Hepatocyte (in vitro differentiated cells): ENCODE measurements at regions not wholly inside any gene's neighbourhood (a gene's known extent, or its start where the extent isn't known, plus 50 kb on each side); places are given as distances from the start of the nearest gene placed in this dataset.

Experiments used
- DNase-seq: peaks from one replicate; pipeline ENCODE4 v3.0.0-alpha.2; 2016; ENCODE audit warnings: low spot score
- H2AFZ ChIP-seq: fragments of 200-600 bp; sonication (generic); 2 replicates; pipeline ENCODE4 v1.6.0; 2016; ENCODE audit warnings: antibody characterized with exemption, mild to moderate bottlenecking
- H3K27ac ChIP-seq: fragments of 200-600 bp; sonication (generic); 2 replicates; pipeline ENCODE4 v1.5.1; 2016; ENCODE audit warnings: mild to moderate bottlenecking
- H3K27me3 ChIP-seq: fragments of 200-600 bp; sonication (generic); 2 replicates; pipeline ENCODE4 v1.6.1; 2016
- H3K36me3 ChIP-seq: fragments of 200-600 bp; sonication (generic); replicated peaks from 2 replicates; pipeline ENCODE4 v1.5.1; 2016; ENCODE audit warnings: low read depth; ENCODE audit not compliant: insufficient read depth
- H3K4me1 ChIP-seq: fragments of 200-600 bp; sonication (generic); 2 replicates; pipeline ENCODE4 v1.5.1; 2016; ENCODE audit warnings: mild to moderate bottlenecking, moderate library complexity; ENCODE audit not compliant: insufficient read depth
- H3K4me2 ChIP-seq: fragments of 200-600 bp; sonication (generic); 2 replicates; pipeline ENCODE4 v1.6.0; 2016
- H3K4me3 ChIP-seq: fragments of 200-600 bp; sonication (generic); 2 replicates; pipeline ENCODE4 v1.5.1; 2016; ENCODE audit warnings: mild to moderate bottlenecking
- H3K79me2 ChIP-seq: fragments of 200-600 bp; sonication (generic); 2 replicates; pipeline ENCODE4 v1.6.0; 2017; ENCODE audit warnings: mild to moderate bottlenecking
- H3K9me2 ChIP-seq: fragments of 200-600 bp; sonication (generic); replicated peaks from 2 replicates; pipeline ENCODE4 v1.6.0; 2017; ENCODE audit warnings: mild to moderate bottlenecking; ENCODE audit not compliant: insufficient read depth
- H3K9me3 ChIP-seq: fragments of 200-600 bp; sonication (generic); 2 replicates; pipeline ENCODE4 v1.5.1; 2016; ENCODE audit warnings: low read depth, mild to moderate bottlenecking
- H4K20me1 ChIP-seq: fragments of 200-600 bp; sonication (generic); 2 replicates; pipeline ENCODE4 v1.6.0; 2016; ENCODE audit warnings: mild to moderate bottlenecking; ENCODE audit not compliant: insufficient read depth, poor library complexity, severe bottlenecking
- EZH2 ChIP-seq: fragments of 200-600 bp; sonication (generic); IDR thresholded peaks from 2 replicates; pipeline ENCODE4 v1.6.1; 2016; ENCODE audit warnings: antibody characterized with exemption, mild to moderate bottlenecking, borderline replicate concordance
- EZH2phosphoT487 ChIP-seq: fragments of 200-600 bp; sonication (generic); IDR thresholded peaks from one replicate; pipeline ENCODE4 v1.6.1; 2018; ENCODE audit warnings: antibody characterized with exemption, mild to moderate bottlenecking, low read depth, moderate library complexity; ENCODE audit not compliant: unreplicated experiment, severe bottlenecking
- WGBS: methylation state at CpG from one replicate; pipeline ENCODE4 v1.1.6; 2016; ENCODE audit warnings: low lambda C conversion rate; ENCODE audit errors: missing lambda C conversion rate; 5-methylcytosine and 5-hydroxymethylcytosine counted together
- TF ChIP-seq, protein P1 (sequence below): fragments of 200-600 bp; sonication (generic); IDR thresholded peaks from 2 replicates; pipeline ENCODE4 v1.5.1; 2016; ENCODE audit warnings: antibody characterized with exemption, mild to moderate bottlenecking; ENCODE audit not compliant: poor library complexity

DNA sequence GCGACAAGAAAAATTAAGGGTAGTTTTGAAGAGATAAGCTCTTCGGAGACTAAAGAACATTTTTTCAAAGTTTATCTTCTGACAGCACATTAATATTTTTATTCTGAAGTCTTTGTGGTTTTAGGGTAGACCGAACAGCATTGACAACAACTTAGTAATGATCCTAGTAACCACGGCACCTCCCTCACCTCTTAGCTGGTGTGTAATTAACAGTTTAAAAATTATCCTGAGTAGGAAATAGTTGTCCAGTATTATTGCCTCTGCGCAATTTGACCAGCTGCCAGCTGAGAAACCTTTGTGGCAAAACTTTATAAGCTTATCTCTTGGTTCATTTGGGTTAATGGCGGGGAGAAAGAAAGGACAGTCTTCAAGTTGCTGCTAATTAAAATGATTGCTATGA lies 213.6 kb downstream of the CBLL2 start:
- no peak overlapping the region for H2AFZ ChIP-seq
- H4K20me1 ChIP-seq = no peaks in the 10 kb centered on the region
- no peaks in the 10 kb centered on the region for H3K36me3 ChIP-seq
- WGBS = 74% methylated on average over 6 of the region's 6 CpGs
- H3K9me3 ChIP-seq = no peaks in the 10 kb centered on the region
- no peaks in the 10 kb centered on the region for H3K4me1 ChIP-seq
- TF ChIP-seq EZH2 = no peak
- TF ChIP-seq, protein P1, sequence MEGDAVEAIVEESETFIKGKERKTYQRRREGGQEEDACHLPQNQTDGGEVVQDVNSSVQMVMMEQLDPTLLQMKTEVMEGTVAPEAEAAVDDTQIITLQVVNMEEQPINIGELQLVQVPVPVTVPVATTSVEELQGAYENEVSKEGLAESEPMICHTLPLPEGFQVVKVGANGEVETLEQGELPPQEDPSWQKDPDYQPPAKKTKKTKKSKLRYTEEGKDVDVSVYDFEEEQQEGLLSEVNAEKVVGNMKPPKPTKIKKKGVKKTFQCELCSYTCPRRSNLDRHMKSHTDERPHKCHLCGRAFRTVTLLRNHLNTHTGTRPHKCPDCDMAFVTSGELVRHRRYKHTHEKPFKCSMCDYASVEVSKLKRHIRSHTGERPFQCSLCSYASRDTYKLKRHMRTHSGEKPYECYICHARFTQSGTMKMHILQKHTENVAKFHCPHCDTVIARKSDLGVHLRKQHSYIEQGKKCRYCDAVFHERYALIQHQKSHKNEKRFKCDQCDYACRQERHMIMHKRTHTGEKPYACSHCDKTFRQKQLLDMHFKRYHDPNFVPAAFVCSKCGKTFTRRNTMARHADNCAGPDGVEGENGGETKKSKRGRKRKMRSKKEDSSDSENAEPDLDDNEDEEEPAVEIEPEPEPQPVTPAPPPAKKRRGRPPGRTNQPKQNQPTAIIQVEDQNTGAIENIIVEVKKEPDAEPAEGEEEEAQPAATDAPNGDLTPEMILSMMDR = no peak
- TF ChIP-seq EZH2phosphoT487 = no peak
- no peak overlapping the region for H3K4me3 ChIP-seq
- no peak for DNase-seq
- H3K79me2 ChIP-seq = no peaks in the 10 kb centered on the region
- H3K9me2 ChIP-seq = no peaks in the 10 kb centered on the region
- no peaks in the 10 kb centered on the region for H3K27me3 ChIP-seq
- H3K4me2 ChIP-seq = no peak overlapping the region
- no peak overlapping the region for H3K27ac ChIP-seq

DNA sequence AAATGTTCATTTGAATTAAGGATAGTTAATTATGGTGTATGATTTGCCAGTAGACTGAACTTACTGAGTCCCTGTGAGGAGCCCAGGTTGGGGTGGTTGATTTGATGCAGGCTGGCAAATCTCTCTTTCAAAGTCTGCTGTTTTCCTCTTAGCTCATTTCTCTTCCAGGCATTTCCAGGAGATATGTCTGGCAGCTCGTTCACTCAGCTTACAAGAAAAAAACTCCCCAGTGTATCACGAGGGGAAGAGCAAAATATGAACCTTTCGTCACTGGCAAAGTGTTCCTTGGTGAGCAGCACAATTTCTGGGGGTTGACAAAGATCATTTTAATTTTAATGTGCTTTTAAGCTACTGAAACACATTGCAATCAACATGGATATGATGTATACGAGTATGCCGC lies 244.2 kb downstream of the CBLL2 start:
- TF ChIP-seq EZH2phosphoT487 (no peak), EZH2 (no peak)
- TF ChIP-seq, protein P1 = no peak
- Histone ChIP-seq H3K27me3 (no peaks in the 10 kb centered on the region), H3K4me2 (no peak overlapping the region), H3K36me3 (no peaks in the 10 kb centered on the region), H3K4me3 (no peak overlapping the region), H3K9me3 (no peaks in the 10 kb centered on the region), H4K20me1 (no peaks in the 10 kb centered on the region), H3K9me2 (no peaks in the 10 kb centered on the region), H3K27ac (no peak overlapping the region), H3K79me2 (no peaks in the 10 kb centered on the region), H2AFZ (no peak overlapping the region), H3K4me1 (no peaks in the 10 kb centered on the region)
- WGBS = 49% methylated on average over 5 of the region's 5 CpGs
- no peak for DNase-seq

DNA sequence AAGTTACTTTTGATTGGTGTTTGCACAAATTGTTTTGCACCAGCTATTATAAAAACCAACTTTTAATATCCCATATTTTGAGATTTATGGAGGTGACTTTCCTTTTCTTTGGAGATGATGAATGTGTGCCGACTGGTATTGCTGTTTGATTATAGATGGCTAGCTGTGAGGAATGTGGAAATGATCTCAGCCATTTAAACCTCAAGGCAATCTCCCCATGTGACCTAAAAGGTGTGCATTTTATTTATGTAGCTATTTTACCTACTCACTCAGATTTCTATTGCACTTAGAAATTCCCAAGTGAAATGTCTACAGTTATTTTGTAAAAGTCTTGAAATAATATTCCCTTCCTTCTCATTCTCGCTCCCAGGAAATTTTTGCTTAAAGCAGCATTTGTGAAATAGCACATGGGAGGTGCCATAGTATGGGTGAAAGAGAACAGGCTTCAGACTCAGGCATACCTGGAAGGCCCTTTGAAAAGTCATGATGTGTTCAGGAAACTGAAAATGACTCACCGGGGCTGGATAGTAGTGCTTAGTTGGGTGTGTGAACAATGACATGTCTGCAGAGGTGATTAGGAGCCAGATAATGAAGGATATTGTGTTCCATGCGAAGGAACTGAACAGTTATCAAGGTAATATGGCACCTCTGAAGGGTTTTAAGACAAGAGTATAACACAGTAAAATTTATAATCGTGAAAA lies 247.6 kb downstream of the CBLL2 start:
- Histone ChIP-seq H3K36me3 (no peaks in the 10 kb centered on the region), H3K4me2 (no peak overlapping the region), H2AFZ (no peak overlapping the region), H4K20me1 (no peaks in the 10 kb centered on the region), H3K79me2 (no peaks in the 10 kb centered on the region), H3K4me3 (no peak overlapping the region), H3K27me3 (no peaks in the 10 kb centered on the region), H3K4me1 (no peaks in the 10 kb centered on the region), H3K9me2 (no peaks in the 10 kb centered on the region), H3K27ac (no peak overlapping the region), H3K9me3 (no peaks in the 10 kb centered on the region)
- WGBS = 58% methylated on average over 5 of the region's 5 CpGs
- DNase-seq = no peak
- TF ChIP-seq, protein P1 = no peak
- no peak for TF ChIP-seq EZH2phosphoT487
- TF ChIP-seq EZH2 = no peak
